ENCODE measurements at regions not wholly inside any gene's neighbourhood (a gene's known extent, or its start where the extent isn't known, plus 50 kb on each side); places are given as distances from the start of the nearest gene placed in this dataset.
"Not testable (repeated sequence)": the region's sequence is repeated elsewhere in the genome, so short reads cannot be mapped to it uniquely, and the experiment has no call there.

DNA sequence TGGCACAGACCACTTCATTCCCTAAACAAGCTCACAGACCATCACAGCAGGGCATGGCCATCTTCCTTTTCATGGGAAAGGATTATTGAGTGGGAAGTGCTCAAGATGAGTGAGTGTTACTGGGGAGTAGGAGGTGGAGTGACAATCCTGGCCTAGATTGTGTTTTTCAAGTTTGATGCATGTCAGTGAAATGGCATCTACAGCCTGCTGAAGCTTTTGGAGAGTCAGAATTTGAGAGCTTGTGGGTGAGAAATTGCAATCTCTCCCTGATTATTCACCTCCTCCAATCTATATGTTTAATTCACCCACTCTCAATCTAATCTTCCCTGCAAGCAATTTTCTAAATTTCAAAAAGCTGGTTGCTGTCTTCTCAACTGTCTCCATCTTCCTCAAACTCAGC is 156.1 kb upstream of the G2E3 start:
- Histone ChIP-seq H3K9ac (ENCODE audit: low read depth, low read length, poor library complexity, severe bottlenecking) (no peak overlapping the region), H3K36me3 (ENCODE audit: insufficient read depth, low read length) (no peaks in the 10 kb centered on the region), H3F3A (ENCODE audit: low read depth) (no peaks in the 10 kb centered on the region), H4K20me1 (ENCODE audit: insufficient read depth, low read length, poor library complexity, severe bottlenecking) (no peaks in the 10 kb centered on the region), H3K4me3 (ENCODE audit: low read length, poor library complexity, severe bottlenecking) (no peak overlapping the region), H3K4me1 (ENCODE audit: insufficient read depth, low read length, poor library complexity, severe bottlenecking) (no peaks in the 10 kb centered on the region), H2AFZ (ENCODE audit: low read length) (no peak overlapping the region), H3K9me3 (ENCODE audit: insufficient read depth, low read depth, low read length) (no peaks in the 10 kb centered on the region), H3K9me2 (replicated peaks; ENCODE audit: low read depth, low read length) (no peaks in the 10 kb centered on the region), H3K27me3 (ENCODE audit: insufficient read depth, low read length, poor library complexity, severe bottlenecking) (no peaks in the 10 kb centered on the region), H3K79me2 (ENCODE audit: insufficient read depth, low read length) (no peaks in the 10 kb centered on the region), H3K4me2 (ENCODE audit: low read depth, low read length, poor library complexity, severe bottlenecking) (no peak overlapping the region)
- no peak for TF ChIP-seq EZH2phosphoT487 (IDR thresholded peaks at IDR 0.05; ENCODE audit: borderline replicate concordance)
- TF ChIP-seq, protein P1, sequence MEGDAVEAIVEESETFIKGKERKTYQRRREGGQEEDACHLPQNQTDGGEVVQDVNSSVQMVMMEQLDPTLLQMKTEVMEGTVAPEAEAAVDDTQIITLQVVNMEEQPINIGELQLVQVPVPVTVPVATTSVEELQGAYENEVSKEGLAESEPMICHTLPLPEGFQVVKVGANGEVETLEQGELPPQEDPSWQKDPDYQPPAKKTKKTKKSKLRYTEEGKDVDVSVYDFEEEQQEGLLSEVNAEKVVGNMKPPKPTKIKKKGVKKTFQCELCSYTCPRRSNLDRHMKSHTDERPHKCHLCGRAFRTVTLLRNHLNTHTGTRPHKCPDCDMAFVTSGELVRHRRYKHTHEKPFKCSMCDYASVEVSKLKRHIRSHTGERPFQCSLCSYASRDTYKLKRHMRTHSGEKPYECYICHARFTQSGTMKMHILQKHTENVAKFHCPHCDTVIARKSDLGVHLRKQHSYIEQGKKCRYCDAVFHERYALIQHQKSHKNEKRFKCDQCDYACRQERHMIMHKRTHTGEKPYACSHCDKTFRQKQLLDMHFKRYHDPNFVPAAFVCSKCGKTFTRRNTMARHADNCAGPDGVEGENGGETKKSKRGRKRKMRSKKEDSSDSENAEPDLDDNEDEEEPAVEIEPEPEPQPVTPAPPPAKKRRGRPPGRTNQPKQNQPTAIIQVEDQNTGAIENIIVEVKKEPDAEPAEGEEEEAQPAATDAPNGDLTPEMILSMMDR (conservative IDR thresholded peaks at IDR 0.05; ENCODE audit: low read length), result no peak

DNA sequence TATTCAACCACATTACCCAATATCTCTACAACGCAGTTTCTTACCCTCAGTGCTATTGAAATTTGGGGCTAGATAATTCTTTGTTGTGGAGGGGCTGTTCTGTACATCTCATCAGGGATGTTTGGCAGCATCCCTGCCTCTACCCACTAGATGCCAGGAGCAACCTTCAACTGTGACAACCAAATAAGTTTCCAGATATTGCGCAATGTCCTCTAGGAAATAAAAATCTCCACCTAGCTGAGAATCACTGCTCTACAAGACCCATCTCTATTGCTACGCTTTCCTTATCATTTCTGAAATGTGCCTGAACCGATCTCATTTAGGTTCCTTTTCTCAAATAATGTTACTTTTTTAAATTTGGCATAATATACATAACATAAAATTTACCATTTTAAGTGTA is 155.2 kb upstream of the G2E3 start:
- H3K4me3 ChIP-seq (ENCODE audit: low read length, poor library complexity, severe bottlenecking), result no peak overlapping the region
- H3K79me2 ChIP-seq (ENCODE audit: insufficient read depth, low read length), result no peaks in the 10 kb centered on the region
- H3K9me2 ChIP-seq (replicated peaks; ENCODE audit: low read depth, low read length), result no peaks in the 10 kb centered on the region
- H2AFZ ChIP-seq (ENCODE audit: low read length), result no peak overlapping the region
- H3K4me2 ChIP-seq (ENCODE audit: low read depth, low read length, poor library complexity, severe bottlenecking), result no peak overlapping the region
- H4K20me1 ChIP-seq (ENCODE audit: insufficient read depth, low read length, poor library complexity, severe bottlenecking), result no peaks in the 10 kb centered on the region
- no peaks in the 10 kb centered on the region for H3K36me3 ChIP-seq (ENCODE audit: insufficient read depth, low read length)
- no peak overlapping the region for H3K9ac ChIP-seq (ENCODE audit: low read depth, low read length, poor library complexity, severe bottlenecking)
- H3K27me3 ChIP-seq (ENCODE audit: insufficient read depth, low read length, poor library complexity, severe bottlenecking), result no peaks in the 10 kb centered on the region
- no peaks in the 10 kb centered on the region for H3K9me3 ChIP-seq (ENCODE audit: insufficient read depth, low read depth, low read length)
- H3K4me1 ChIP-seq (ENCODE audit: insufficient read depth, low read length, poor library complexity, severe bottlenecking), result no peaks in the 10 kb centered on the region
- no peak for TF ChIP-seq EZH2phosphoT487 (IDR thresholded peaks at IDR 0.05; ENCODE audit: borderline replicate concordance)
- TF ChIP-seq, protein P1 (conservative IDR thresholded peaks at IDR 0.05; ENCODE audit: low read length), result no peak
- H3F3A ChIP-seq (ENCODE audit: low read depth), result no peaks in the 10 kb centered on the region

DNA sequence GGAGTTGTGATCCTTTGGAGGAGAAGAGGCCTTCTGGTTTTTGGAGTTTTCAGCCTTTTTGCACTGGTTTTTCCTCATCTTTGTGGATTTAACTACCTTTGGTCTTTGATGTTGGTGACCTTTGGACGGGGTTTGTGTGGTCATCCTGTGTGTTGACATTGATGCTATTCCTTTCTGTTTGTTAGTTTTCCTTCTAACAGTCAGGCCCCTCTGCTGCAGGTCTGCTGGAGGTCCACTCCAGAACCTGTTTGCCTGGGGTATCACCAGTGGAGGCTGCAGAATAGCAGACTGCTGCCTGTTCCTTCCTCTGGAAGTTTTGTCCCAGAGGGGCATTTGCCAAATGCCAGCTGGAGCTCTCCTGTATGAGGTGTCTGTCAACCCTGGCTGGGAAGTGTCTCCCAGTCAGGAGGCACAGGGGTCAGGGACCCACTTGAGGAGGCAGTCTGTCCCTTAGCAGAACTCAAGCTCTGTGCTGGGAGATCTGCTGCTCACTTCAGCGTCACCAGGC is 149.4 kb upstream of the G2E3 start:
- not testable (repeated sequence) for H3K27me3 ChIP-seq (ENCODE audit: insufficient read depth, low read length, poor library complexity, severe bottlenecking); H3K9me2 ChIP-seq (replicated peaks; ENCODE audit: low read depth, low read length); H3K4me1 ChIP-seq (ENCODE audit: insufficient read depth, low read length, poor library complexity, severe bottlenecking); H3K36me3 ChIP-seq (ENCODE audit: insufficient read depth, low read length); H3K9ac ChIP-seq (ENCODE audit: low read depth, low read length, poor library complexity, severe bottlenecking); H4K20me1 ChIP-seq (ENCODE audit: insufficient read depth, low read length, poor library complexity, severe bottlenecking); H3K4me3 ChIP-seq (ENCODE audit: low read length, poor library complexity, severe bottlenecking); H3K4me2 ChIP-seq (ENCODE audit: low read depth, low read length, poor library complexity, severe bottlenecking); H3F3A ChIP-seq (ENCODE audit: low read depth); H3K79me2 ChIP-seq (ENCODE audit: insufficient read depth, low read length); H3K9me3 ChIP-seq (ENCODE audit: insufficient read depth, low read depth, low read length); H2AFZ ChIP-seq (ENCODE audit: low read length)

DNA sequence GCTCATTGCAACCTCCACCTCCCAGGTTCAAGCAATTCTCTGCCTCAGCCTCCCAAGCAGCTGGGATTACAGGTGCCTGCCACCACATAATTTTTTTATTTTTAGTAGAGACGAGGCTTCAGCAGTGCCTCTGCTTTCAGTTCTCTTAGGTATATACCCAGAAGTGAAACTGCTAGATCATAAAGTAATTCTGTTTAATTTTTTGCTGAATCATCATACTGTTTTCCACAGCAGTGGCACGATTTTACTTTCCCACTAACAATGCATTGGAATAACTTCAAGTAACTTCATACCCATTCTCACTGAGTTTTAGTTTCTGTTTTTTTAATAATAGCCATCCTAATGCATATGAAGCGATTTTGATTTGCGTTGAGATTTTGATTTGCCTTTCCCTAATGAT is 148.0 kb upstream of the G2E3 start:
- H3F3A ChIP-seq (ENCODE audit: low read depth), result no peaks in the 10 kb centered on the region
- H3K4me3 ChIP-seq (ENCODE audit: low read length, poor library complexity, severe bottlenecking), result no peak overlapping the region
- H2AFZ ChIP-seq (ENCODE audit: low read length), result no peak overlapping the region
- no peak for TF ChIP-seq EZH2phosphoT487 (IDR thresholded peaks at IDR 0.05; ENCODE audit: borderline replicate concordance)
- TF ChIP-seq, protein P1 (conservative IDR thresholded peaks at IDR 0.05; ENCODE audit: low read length), result no peak
- no peaks in the 10 kb centered on the region for H3K27me3 ChIP-seq (ENCODE audit: insufficient read depth, low read length, poor library complexity, severe bottlenecking)
- no peaks in the 10 kb centered on the region for H3K4me1 ChIP-seq (ENCODE audit: insufficient read depth, low read length, poor library complexity, severe bottlenecking)
- no peaks in the 10 kb centered on the region for H3K9me2 ChIP-seq (replicated peaks; ENCODE audit: low read depth, low read length)
- no peaks in the 10 kb centered on the region for H4K20me1 ChIP-seq (ENCODE audit: insufficient read depth, low read length, poor library complexity, severe bottlenecking)
- H3K9me3 ChIP-seq (ENCODE audit: insufficient read depth, low read depth, low read length), result 0 out of 2 replicates have a peak, but pooled peaks cover 3% of the 10 kb centered on the region
- H3K4me2 ChIP-seq (ENCODE audit: low read depth, low read length, poor library complexity, severe bottlenecking), result no peak overlapping the region
- no peak overlapping the region for H3K9ac ChIP-seq (ENCODE audit: low read depth, low read length, poor library complexity, severe bottlenecking)
- no peaks in the 10 kb centered on the region for H3K79me2 ChIP-seq (ENCODE audit: insufficient read depth, low read length)
- no peaks in the 10 kb centered on the region for H3K36me3 ChIP-seq (ENCODE audit: insufficient read depth, low read length)

DNA sequence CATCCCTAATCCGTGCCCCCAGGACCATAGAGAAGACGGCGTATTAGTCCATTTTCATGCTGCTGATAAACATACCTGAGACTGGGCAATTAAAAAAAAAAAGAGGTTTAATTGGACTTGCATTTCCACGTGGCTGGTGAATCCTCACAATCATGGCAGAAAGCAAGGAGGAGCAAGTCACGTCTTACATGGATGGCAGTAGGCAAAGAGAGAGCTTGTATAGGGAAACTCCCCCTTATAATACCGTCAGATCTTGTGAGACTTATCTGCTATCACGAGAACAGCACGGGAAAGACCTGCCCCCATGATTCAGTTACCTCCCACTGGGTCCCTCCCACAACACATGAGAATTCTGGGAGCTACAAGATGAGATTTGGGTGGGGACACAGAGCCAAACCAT is 145.8 kb upstream of the G2E3 start:
- H3K9ac ChIP-seq (ENCODE audit: low read depth, low read length, poor library complexity, severe bottlenecking); H3K4me3 ChIP-seq (ENCODE audit: low read length, poor library complexity, severe bottlenecking); H3K9me3 ChIP-seq (ENCODE audit: insufficient read depth, low read depth, low read length); H3K9me2 ChIP-seq (replicated peaks; ENCODE audit: low read depth, low read length); H3K79me2 ChIP-seq (ENCODE audit: insufficient read depth, low read length); H3K4me1 ChIP-seq (ENCODE audit: insufficient read depth, low read length, poor library complexity, severe bottlenecking); H3K27me3 ChIP-seq (ENCODE audit: insufficient read depth, low read length, poor library complexity, severe bottlenecking); H4K20me1 ChIP-seq (ENCODE audit: insufficient read depth, low read length, poor library complexity, severe bottlenecking); H3K4me2 ChIP-seq (ENCODE audit: low read depth, low read length, poor library complexity, severe bottlenecking); H3F3A ChIP-seq (ENCODE audit: low read depth); H2AFZ ChIP-seq (ENCODE audit: low read length); H3K36me3 ChIP-seq (ENCODE audit: insufficient read depth, low read length): not testable (repeated sequence)

Data from Loucy (cell line).